ENCODE measurements at regions not wholly inside any gene's neighbourhood (a gene's known extent, or its start where the extent isn't known, plus 50 kb on each side); places are given as distances from the start of the nearest gene placed in this dataset.
A peak's percentile ranks its signal among the peaks of the same experiment; 100 is the strongest.
"Not testable (repeated sequence)": the region's sequence is repeated elsewhere in the genome, so short reads cannot be mapped to it uniquely, and the experiment has no call there.

DNA sequence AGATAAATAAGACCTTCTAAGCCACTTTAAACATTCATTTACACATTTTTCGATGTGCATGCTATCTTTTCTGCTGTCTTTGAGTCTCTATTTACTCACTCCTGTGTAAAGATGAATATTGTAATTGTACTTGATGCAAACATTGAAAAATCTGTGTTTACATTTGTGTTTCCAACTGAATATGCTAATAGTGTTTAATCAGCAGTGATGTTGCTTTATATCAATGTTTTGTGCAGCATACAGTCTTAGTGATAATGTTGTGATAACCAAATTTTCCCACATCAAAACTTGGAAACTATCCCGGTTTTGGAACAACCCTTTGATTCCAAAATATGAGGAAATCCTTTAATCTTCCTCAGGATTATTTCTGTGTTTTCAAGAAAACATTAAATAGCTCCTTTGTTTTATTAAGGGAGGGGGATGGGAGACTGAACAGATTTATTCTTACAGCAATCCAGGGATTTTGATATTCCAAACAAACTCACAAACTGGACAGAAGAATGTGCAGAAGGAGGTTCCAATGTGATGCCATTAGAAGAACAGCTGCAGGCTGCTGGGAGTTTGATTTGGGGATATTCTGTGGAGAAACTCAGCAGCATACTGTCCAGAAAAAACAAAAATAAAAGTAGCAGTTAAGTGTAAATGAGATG lies 248.0 kb downstream of the S1PR1 start:
- DNase-seq = no peak

DNA sequence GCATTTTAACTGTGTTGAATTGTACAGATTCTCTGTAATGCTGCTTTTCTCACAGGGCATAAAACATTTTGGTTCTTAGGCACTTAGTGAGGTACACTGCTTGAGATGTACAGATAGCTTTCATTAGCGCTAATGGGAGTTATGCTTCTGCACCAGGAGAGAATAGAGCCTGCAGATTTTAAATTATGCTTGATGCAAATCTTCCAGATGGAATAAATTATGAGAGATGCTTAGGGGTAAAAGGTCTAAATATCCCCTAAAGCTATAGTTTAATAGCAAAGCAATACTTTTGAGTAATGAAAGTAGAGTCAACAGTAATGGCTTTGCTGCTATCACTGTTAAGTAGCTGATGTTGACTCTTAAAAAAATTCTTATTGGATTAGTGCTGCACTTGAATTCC lies 248.9 kb downstream of the S1PR1 start:
- DNase-seq = no peak

DNA sequence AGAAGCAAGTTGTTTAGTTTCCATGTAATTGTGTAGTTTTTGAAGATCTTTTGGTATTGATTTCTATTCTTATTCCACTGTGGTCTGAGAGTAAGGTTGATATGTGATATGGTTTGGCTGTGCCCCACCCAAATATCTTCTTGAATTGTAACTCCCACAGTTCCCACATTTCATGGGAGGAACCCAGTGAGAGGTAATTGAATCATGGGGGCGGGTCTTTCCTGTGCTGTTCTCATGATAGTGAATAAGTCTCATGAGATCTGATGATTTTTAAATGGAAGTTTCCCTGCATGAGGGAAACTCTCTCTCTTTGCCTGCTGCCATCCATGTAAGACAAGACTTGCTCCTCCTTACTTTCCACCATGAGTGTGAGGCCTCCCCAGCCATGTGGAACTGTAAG lies 255.3 kb downstream of the S1PR1 start:
- DNase-seq = not testable (repeated sequence)

DNA sequence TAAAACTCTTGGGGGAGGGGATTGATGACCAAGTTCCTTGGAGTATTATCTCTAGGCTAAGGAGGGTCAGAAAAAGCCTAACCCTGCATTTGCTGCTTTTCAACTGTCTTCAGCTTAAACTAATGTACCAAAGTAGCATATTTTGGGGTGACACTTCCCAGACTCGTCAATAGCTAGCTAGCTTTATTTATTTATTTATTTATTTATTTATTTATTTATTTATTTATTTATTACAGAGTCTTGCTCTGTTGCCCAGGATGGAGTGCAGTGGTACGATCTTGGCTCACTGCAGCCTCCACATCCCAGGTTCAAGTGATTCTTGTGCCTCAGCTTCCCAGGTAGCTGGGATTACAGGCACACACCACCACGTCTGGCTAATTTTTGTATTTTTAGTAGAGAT lies 257.1 kb downstream of the S1PR1 start:
- not testable (repeated sequence) for DNase-seq

DNA sequence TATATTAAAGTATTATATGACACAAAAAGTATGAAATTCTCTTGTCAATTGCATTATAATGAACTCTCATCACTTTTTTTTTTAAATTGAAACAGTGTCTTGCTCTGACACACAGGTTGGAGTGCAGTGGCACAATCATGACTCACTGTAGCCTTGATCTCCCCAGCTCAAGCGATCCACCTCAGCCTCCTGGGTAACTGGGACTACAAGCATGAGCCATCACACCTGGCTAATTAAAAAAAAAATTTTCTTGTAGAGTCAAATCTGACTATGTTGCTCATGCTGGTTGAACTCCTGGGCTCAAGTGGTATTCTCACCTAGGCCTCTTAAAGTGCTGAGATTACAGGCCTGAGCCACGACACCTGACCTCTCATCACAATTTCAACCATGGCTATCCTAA lies 259.3 kb downstream of the S1PR1 start:
- no peak for DNase-seq

DNA sequence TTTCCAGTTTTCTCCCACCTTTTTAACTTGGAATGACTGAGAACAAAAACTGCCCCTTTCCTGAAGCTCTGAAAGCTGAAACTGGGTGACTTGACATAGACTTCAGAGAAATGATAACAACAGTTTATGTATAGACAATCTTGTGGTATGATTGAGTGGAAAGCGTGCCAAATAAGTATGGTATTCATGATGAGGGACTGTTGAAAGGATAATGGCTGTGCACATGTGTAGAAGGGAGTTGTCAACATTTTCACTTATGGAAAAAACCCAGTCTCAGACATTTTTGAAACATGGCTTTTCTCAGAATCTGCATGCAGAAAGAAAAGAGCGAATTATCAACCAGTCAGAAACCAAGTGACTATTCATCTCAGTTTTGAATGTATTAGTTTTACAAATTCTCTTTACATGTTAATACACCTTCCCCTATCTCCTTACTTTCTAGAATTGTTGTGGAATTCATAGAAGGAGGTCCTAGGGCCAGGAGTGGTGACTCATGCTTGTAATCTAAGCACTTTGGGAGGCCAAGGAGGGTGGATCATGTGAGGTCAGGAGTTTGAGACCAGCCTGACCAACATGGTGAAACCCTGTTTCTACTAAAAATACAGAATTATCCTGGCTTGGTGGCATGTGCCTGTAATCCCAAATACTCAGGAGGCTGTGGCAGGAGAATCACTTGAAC lies 261.2 kb downstream of the S1PR1 start:
- DNase-seq = no peak

DNA sequence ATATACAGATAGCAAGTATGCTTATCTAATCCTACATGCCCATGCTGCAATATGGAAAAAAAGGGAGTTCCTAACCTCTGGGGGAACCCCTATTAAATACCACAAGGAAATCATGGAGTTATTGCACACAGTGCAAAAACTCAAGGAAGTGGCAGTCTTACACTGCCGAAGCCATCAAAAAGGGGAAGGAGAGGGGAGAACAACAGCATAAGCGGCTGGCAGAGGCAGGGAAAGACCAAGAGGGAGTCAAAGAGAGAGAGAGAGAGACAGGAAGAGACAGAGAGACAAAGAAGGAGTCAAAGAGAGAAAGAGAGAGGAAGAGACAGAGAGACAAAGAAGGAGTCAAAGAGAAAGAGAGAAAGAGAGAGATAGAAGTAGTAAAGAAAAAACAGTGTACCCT lies 267.3 kb downstream of the S1PR1 start:
- not testable (repeated sequence) for DNase-seq

DNA sequence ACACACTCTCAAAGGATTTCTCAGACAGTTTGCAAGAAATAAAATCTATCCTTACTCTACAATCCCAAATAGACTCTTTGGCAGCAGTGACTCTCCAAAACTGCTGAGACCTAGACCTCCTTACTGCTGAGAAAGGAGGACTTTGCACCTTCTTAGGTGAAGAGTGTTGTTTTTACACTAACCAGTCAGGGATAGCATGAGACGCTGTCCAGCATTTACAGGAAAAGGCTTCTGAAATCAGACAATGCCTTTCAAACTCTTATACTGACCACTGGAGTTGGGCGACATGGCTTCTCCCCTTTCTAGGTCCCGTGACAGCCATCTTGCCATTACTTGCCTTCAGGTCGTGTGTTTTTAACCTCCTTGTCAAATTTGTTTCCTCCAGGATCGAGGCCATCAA lies 268.4 kb downstream of the S1PR1 start:
- DNase-seq = not testable (repeated sequence)

DNA sequence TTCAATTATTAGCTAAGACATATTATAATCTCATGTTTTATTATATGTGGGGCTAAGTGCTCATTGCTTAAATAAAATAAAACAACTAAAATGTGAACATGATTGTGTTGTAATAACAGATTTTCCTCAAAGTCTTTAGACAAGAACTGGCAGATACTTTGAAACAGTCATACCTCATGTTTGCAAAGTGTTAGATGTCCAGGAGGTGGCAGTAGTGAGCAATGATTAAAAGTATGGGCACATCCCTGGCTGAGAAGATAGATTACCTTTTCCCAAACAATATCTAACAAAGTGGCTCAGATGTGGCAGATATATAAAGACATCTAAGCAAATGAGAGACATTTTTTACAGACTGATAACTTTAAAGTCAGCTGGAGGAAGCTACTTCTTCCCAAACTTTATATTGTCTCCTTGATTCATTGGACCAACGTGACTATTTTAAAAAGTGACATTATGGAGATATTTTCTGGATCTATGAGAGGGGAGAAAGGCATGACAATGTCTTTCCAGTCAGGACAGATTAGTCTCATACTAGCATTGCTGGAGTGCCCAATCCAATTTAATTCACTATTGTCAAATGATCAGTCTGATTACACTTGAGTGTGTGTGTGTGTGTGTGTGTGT lies 269.8 kb downstream of the S1PR1 start:
- peak in 2 of 5 experiments; percentile 11 to 37 for DNase-seq

DNA sequence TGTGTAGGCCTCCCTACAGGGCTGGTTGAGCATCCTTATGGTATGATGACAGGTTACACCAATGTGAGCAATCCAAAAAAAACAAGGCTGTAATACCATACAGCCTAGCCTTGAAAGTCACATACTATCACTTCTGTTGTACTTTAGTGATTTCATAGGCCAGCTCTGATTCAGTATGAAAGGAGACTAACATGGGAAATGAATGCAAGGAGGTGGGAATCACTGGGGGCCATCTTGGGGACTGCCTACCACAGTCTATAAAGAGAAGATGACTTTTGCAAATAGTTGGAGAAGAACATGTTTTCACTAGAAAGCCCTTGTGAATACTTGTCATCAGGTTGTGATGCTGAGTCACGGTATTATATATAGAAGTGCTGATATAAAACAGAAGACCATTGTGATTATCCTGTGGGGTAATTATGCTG lies 270.7 kb downstream of the S1PR1 start:
- DNase-seq = no peak

DNA sequence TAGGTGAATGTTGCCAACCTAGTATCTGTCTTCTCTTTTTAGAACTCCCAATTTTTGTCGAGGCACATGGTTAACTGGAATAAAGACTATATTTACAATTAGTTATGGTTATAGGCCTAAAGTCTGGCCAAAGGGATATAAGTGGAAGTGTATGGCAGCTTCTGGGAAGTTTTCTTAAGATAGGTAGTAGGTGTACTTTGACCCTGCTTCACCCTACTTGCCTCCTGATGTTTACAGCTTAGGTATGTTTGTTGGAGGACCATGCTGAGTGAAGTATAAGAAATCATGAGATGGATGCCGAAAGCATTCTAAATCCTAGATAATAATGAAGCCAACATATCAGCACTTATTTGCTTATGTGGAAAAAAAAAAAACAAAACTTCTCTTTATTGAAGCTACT lies 272.1 kb downstream of the S1PR1 start:
- DNase-seq = no peak

DNA sequence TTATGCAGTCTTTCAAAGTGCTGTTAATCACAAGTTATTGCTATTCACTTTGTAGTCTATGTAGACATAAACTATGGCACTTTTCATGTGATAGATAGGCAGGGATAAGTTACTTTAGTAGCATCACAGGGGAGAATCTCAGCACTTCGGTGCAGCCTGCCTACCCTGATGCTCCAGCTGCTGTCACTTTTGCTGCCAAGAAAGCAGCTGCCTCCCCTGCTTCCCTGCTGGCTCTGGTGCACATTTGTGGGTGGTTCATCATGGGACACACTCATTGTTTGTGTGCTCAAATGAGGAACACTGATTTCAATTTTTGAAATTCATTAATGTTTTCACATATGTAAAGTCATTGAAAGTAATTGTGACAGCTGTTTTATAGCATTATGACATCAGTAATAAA lies 272.6 kb downstream of the S1PR1 start:
- no peak for DNase-seq

DNA sequence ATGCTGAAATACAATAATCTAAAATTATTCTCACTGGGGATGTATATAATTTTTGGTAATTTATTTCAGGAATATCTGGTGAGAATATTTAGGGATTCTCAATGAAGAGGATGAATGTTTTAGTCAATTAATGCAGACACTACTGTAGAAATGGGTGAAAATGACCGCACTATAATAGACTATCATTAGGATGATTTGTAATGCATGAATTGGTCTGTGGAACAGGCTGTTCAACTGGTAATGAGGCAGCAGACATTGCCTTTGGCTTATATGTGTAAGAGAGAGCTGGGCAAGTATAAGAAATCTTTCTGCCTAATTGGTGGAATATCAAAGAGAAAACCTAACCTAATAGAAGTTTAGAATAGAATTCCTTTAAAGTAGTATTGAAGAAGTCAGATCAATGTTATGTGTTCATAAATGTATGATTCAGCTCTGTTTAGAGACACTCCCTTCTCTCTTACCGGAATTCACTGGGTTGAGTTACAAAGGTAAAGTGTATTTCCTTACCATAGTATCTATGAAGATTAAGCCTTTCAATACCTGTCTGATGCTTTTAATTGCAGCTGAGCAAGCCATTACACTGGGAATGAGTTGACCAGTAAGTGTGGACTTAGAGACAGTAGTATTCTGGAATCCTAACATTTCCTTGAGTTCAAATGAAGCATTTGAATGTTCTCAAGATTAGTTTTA lies 274.5 kb downstream of the S1PR1 start:
- DNase-seq = no peak

DNA sequence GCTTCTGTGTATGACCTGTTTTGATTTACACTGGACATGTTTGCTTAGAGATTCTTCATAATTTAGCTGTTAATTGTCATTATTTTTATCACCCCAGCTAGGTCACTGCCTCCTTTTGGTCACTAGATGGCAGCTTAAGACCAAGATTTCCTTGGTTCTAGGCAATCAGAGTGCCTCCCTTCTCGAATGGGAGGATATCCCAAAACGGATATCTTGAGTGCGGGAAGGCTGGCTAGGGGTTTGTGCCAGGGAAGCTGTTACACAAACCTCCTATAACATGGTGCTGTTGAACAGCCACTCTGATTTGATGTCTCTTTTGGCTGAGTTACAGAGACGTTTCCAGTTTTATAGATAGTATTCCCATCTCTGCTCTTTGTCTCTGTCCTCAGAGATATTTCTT lies 283.5 kb downstream of the S1PR1 start:
- peak in 1 of 5 experiments; percentile 33 for DNase-seq

DNA sequence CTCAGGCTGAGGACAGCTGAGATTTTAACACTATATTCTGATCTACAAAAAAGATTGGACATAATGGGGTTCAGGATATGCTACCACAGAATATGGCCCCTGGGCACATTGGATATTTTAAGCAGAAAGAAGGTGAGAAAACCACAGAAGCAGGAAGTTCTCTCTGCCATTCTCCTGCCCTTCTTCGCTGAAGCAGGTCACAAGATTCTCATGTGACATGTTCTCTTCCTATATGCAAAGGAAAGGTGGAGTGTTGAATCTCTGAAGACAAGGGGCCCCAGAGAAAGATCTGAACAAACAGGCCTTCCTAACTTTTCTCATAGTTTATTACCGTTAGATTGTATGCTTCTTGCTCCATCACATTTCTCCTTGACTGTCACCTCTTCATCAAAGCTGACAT lies 285.7 kb downstream of the S1PR1 start:
- no peak for DNase-seq

DNA sequence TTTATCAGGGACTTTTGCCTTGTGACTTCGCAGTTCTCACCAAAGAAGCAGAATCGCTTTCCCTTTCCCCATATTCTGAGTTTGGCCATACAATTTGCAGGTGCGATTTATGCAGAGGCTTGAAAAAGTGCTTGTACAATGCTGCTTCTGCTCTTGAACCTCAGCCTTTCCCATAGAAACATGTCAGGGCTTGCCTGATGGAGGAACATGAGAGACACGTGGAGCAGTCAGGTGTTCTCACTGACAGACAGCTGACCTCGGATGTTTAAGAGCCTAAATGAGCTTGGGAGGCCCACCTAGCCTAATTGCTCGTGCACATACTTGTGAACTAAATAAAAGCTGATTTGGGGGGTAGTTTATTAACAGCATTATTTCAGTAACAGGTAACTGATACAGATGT lies 290.0 kb downstream of the S1PR1 start:
- no peak for DNase-seq

DNA sequence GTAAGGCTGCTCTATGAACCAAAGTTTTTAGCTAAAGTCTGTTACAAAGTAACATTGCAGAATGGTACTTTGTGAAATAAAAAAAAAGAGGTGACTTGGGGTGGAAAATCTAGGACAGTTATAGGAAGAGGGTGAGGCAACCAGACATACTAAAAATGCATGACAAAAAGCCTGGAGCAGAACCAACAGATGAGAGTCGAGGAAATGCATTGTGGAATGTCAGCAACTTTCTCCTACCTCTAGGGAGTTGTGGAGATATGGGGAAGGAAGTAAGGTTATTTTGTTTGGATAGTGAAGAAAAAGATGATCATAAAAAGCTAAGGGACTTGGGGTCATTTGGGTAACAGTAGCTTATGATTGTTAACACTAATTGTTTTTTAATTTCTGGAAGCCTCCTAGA lies 295.6 kb downstream of the S1PR1 start:
- DNase-seq = no peak

DNA sequence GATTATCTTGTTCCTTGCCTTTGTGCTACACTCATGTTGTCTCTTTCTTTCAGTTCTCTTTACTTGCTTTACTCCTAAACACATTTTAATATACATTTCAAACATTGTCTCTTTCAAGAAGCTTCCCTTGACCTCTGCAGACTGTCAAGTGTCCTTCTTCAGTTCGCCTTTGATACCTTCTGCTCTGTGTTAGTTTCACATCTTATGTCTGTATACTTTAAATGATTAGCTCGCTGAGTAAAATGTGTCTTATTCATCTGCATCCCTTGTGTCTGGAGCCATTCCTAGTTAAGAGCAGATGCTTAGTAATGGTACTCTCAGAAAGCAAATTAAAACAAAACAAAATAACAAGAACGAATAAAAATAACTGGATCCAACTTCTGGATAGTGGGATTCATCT lies 303.3 kb downstream of the S1PR1 start:
- no peak for DNase-seq

DNA sequence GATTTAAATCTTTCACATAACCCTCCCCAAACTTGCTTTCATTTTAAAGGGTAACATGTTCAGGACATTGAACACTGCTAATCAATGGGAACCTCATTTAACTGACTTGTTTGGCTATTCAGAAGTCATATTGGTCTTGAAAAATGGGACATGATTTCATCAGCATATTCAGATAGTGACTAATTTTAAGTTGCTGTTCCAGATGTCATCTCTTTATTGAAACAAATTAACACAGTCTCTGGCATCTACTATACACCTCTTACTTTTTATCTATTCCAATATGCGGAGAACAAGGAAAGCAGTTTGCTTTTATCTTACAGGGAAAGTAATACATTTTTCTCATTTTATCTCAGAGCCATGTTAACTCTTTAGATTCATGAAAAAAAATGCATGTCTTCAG lies 310.1 kb downstream of the S1PR1 start:
- DNase-seq = no peak

DNA sequence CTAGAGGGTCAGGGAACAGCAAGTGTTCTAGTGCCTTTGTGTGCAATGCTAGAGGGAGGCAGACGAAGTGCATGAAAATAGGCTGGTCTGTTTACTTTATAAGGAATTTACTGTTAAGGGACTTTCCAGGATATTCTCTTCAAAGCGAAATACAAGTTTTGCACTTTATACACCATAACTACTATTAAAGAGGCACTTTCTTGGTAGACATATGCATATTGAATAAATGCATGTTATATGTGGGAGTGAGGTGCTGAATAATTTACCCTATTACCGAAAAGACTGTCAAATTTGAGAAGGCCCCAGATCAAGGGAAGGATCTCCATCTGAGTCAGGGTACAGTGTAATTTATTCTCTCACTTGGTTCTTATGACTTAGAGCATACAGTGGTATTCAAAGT lies 310.5 kb downstream of the S1PR1 start:
- DNase-seq = no peak

DNA sequence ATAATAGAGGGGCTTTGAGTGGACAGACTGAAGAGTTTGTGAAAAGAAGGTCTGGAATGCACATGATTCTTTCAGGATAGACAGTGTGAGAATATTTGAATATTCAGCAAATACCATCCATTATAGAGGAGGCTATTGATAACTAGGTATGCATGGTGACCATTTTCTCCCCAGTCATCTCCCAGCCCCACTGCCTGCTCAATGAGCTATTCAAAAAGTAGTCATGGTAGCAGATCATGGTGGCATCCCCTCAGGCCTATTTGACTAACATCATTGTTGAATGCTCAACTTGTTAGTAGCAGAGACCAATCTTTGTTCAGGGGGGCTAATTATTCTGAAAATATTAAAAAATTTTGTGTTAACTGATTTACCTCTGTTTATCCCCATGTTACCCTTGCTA lies 311.6 kb downstream of the S1PR1 start:
- DNase-seq = no peak

DNA sequence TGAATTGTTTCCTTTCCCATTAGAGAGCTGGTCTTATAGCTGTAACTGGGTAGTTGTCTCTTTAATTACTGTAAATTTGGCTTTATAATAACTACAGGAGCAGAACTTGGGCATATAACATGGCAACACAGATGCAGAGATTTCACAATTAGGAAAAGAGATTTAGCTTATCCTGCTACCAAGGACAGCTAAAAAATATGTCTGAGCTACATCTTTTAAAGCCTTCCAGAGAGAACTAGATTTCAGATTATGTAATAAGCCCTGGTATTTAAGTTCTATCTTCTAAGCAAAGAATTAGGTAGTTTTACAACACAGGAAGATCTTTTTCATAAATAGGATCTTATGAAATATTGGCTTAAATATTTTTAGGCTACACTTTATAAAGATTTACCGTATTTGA lies 313.8 kb downstream of the S1PR1 start:
- DNase-seq = no peak

DNA sequence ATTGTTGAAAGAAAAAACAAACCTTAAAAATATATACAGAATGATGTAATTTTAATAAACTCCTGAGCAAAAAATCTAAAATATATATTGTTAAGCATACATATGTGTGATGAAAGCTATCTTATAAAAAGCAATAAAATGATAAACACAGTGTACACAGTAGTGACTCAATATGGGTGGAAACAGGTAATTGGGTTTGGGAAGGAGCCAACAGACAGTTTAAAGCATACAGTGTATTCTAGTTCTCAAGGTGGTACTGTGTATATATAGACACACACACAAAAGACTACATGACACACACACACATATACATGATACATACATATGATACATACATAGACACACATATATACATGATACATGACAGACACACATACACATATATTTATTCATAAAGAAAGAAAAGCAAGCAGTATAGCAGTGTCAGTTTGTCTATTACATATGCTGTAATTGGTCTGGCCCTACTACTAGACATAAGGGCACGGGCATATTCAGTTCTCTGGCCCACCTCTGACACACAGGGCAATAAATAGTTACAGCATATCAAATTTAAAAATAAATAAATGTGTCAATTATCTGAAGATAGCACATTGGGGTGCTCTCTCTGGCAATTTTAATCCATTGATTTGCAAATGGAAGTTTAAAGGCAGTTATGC lies 330.2 kb downstream of the S1PR1 start:
- DNase-seq = no peak
